HEK293 (cell line): ENCODE measurements at regions not wholly inside any gene's neighbourhood (a gene's known extent, or its start where the extent isn't known, plus 50 kb on each side); places are given as distances from the start of the nearest gene placed in this dataset.

Experiments
- CTCF ChIA-PET: fragments of 350-600 bp; formaldehyde crosslinking; extraction: SDS; loops from one replicate; lab custom pipeline; 2021; ENCODE audit warnings: antibody characterized with exemption; lab: Yijun Ruan, JAX
- POLR2A ChIA-PET: fragments of 300-600 bp; formaldehyde crosslinking; extraction: SDS; loops from one replicate; lab custom pipeline; 2020; ENCODE audit warnings: antibody characterized with exemption, inconsistent platforms; lab: Yijun Ruan, JAX
- H3K27ac ChIP-seq: fragments of 200-500 bp; sonication (Bioruptor generic); 2 replicates; pipeline ENCODE4 v1.5.1; 2014; ENCODE audit warnings: low read depth, low read length, control low read depth, inconsistent platforms; ENCODE audit errors: extremely low read depth
- H3K36me3 ChIP-seq, 2 experiments: fragments of 200-500 bp in 1 of 2; sonication (Bioruptor generic) in 1 of 2; 1 replicate in 1 of 2; 2 replicates in 1 of 2; pipeline ENCODE4 v1.5.1; 2014 to 2017; ENCODE audit warnings: inconsistent platforms in 2 of 2, low read length in 2 of 2; ENCODE audit not compliant: control insufficient read depth in 2 of 2, insufficient read depth in 1 of 2
- H3K4me1 ChIP-seq: fragments of 200-500 bp; sonication (Bioruptor generic); 2 replicates; pipeline ENCODE4 v1.5.1; 2014; ENCODE audit warnings: mild to moderate bottlenecking, low read length, inconsistent platforms; ENCODE audit not compliant: control insufficient read depth, insufficient read depth
- H3K4me3 ChIP-seq: 2 replicates; pipeline ENCODE4 v1.5.1; 2011; ENCODE audit warnings: low read depth, mild to moderate bottlenecking, control low read depth, low read length, moderate library complexity
- H3K9me3 ChIP-seq: fragments of 200-500 bp; sonication (Bioruptor generic); 2 replicates; pipeline ENCODE4 v1.5.1; 2014; ENCODE audit warnings: low read depth, low read length, inconsistent platforms; ENCODE audit not compliant: control insufficient read depth, insufficient read depth
- MEIS1 ChIP-seq: sonication (generic); formaldehyde crosslinking; IDR thresholded peaks from 2 replicates; pipeline ENCODE4 v1.8.1; 2022; ENCODE audit warnings: missing genetic modification reagents, mild to moderate bottlenecking, borderline replicate concordance
- MYNN ChIP-seq: fragments of 450-650 bp; formaldehyde crosslinking; IDR thresholded peaks from 2 replicates; pipeline ENCODE4 v1.5.1; 2016; ENCODE audit warnings: missing biosample characterization, missing genetic modification characterization, borderline replicate concordance
- SP2 ChIP-seq: fragments of 450-650 bp; formaldehyde crosslinking; IDR thresholded peaks from 2 replicates; pipeline ENCODE4 v1.5.1; 2016; ENCODE audit warnings: missing biosample characterization, missing genetic modification characterization
- SP7 ChIP-seq: fragments of 450-650 bp; formaldehyde crosslinking; IDR thresholded peaks from 2 replicates; pipeline ENCODE4 v1.5.1; 2016; ENCODE audit warnings: missing biosample characterization, missing genetic modification characterization
- ZBTB21 ChIP-seq: fragments of 450-650 bp; formaldehyde crosslinking; IDR thresholded peaks from 2 replicates; pipeline ENCODE4 v1.5.1; 2017; ENCODE audit warnings: missing biosample characterization, missing genetic modification characterization
- ZFP3 ChIP-seq: fragments of 450-650 bp; formaldehyde crosslinking; IDR thresholded peaks from 2 replicates; pipeline ENCODE4 v1.5.1; 2016; ENCODE audit warnings: low read depth, missing biosample characterization, missing genetic modification characterization
- ZNF114 ChIP-seq: fragments of 450-650 bp; formaldehyde crosslinking; IDR thresholded peaks from 2 replicates; pipeline ENCODE4 v1.5.0; 2017; ENCODE audit warnings: missing biosample characterization, missing genetic modification characterization
- ZNF157 ChIP-seq: fragments of 450-650 bp; formaldehyde crosslinking; IDR thresholded peaks from 2 replicates; pipeline ENCODE4 v1.5.1; 2016; ENCODE audit warnings: missing biosample characterization, missing genetic modification characterization
- ZNF335 ChIP-seq: fragments of 450-650 bp; formaldehyde crosslinking; conservative IDR thresholded peaks from 2 replicates; pipeline ENCODE4 v1.5.1; 2016; ENCODE audit warnings: missing biosample characterization, missing genetic modification characterization
- ZNF37A ChIP-seq: fragments of 450-650 bp; IDR thresholded peaks from 2 replicates; pipeline ENCODE4 v1.5.1; 2018; ENCODE audit warnings: missing biosample characterization, missing genetic modification characterization
- ZNF501 ChIP-seq: fragments of 450-650 bp; formaldehyde crosslinking; IDR thresholded peaks from 2 replicates; pipeline ENCODE4 v1.5.1; 2016; ENCODE audit warnings: missing biosample characterization, missing genetic modification characterization
- ZNF555 ChIP-seq: fragments of 450-650 bp; formaldehyde crosslinking; conservative IDR thresholded peaks from 2 replicates; pipeline ENCODE4 v1.5.1; 2017; ENCODE audit warnings: missing biosample characterization, mild to moderate bottlenecking, missing genetic modification characterization, inconsistent platforms
- ZNF629 ChIP-seq: fragments of 450-650 bp; formaldehyde crosslinking; IDR thresholded peaks from 2 replicates; pipeline ENCODE4 v1.5.1; 2017; ENCODE audit warnings: missing biosample characterization, missing genetic modification characterization
- ZNF768 ChIP-seq: fragments of 450-650 bp; formaldehyde crosslinking; IDR thresholded peaks from 2 replicates; pipeline ENCODE4 v1.5.1; 2018; ENCODE audit warnings: missing biosample characterization, mild to moderate bottlenecking, missing genetic modification characterization
- TF ChIP-seq, protein P1 (sequence below): fragments of 450-650 bp; formaldehyde crosslinking; IDR thresholded peaks from 2 replicates; pipeline ENCODE4 v1.5.1; 2016; ENCODE audit warnings: missing biosample characterization, missing genetic modification characterization, borderline replicate concordance
- TF ChIP-seq, protein P2 (sequence below): fragments of 450-650 bp; formaldehyde crosslinking; IDR thresholded peaks from 2 replicates; pipeline ENCODE4 v1.5.1; 2017; ENCODE audit warnings: missing biosample characterization, missing genetic modification characterization
- TF ChIP-seq, protein P3 (sequence below): fragments of 450-650 bp; formaldehyde crosslinking; IDR thresholded peaks from 2 replicates; pipeline ENCODE4 v1.5.1; 2016; ENCODE audit warnings: missing biosample characterization, missing genetic modification characterization
- TF ChIP-seq, protein P4 (sequence below): fragments of 450-650 bp; formaldehyde crosslinking; IDR thresholded peaks from 2 replicates; pipeline ENCODE4 v1.5.1; 2016; ENCODE audit warnings: missing biosample characterization, missing genetic modification characterization, low read depth
- TF ChIP-seq, protein P5 (sequence below): fragments of 450-650 bp; IDR thresholded peaks from 2 replicates; pipeline ENCODE4 v1.5.1; 2018; ENCODE audit warnings: missing biosample characterization, missing genetic modification characterization

DNA sequence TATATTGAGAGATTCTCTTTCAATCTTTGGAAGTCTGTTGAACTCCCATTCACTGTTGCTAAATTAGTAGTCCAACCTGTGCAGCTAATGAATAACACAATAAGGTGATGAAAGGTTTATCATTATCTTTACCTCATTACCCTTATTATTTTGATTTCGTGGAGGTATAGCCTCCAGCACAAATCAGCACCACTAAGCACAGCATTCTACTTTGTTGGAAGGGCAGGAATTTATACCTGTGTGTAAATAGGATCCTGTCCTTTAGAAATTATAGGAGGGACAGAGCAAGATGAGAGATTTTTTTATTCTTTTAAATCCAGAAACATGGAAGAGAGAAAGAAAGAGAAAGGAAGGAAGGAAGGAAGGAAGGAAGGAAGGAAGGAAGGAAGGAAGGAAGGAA is 454.1 kb downstream of the PDGFC start (continued):
- TF ChIP-seq, protein P1, sequence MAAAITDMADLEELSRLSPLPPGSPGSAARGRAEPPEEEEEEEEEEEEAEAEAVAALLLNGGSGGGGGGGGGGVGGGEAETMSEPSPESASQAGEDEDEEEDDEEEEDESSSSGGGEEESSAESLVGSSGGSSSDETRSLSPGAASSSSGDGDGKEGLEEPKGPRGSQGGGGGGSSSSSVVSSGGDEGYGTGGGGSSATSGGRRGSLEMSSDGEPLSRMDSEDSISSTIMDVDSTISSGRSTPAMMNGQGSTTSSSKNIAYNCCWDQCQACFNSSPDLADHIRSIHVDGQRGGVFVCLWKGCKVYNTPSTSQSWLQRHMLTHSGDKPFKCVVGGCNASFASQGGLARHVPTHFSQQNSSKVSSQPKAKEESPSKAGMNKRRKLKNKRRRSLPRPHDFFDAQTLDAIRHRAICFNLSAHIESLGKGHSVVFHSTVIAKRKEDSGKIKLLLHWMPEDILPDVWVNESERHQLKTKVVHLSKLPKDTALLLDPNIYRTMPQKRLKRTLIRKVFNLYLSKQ = no peak
- TF ChIP-seq ZNF37A (tag by site-specific recombination) = no peak
- TF ChIP-seq ZFP3 = no peak
- TF ChIP-seq MYNN (tag by site-specific recombination) = no peak

DNA sequence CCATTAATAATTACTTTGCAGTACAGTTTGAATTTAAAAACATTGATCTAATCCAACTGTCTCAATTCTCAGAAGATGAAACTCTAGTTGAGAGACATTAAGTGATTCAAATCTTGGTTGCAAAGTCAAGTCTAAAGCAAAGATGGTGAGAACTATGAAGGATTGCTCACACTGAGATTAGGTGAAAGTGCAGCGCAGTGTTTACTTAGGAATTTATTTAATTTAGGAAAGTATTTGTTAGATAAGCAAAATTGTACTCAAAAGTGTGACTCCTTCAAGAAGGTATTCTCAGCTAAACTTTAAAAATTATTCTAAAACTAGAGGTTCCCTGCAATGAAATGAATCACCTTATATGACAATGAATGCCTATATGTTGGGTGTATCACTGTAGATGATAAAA is 454.9 kb downstream of the PDGFC start:
- ChIA-PET CTCF (interaction anchor here (0.5 to 0.7 kb wide), 2 partner anchors 143 to 158 kb away, joined by 4 to 5 read pairs; no protein-coding TSS in a partner anchor), POLR2A (no interaction called here)
- Histone ChIP-seq H3K36me3 (no peaks in the 10 kb centered on the region), H3K27ac (no peak overlapping the region), H3K4me1 (no peaks in the 10 kb centered on the region), H3K4me3 (no peak overlapping the region), H3K9me3 (no peaks in the 10 kb centered on the region)
- TF ChIP-seq, protein P2, sequence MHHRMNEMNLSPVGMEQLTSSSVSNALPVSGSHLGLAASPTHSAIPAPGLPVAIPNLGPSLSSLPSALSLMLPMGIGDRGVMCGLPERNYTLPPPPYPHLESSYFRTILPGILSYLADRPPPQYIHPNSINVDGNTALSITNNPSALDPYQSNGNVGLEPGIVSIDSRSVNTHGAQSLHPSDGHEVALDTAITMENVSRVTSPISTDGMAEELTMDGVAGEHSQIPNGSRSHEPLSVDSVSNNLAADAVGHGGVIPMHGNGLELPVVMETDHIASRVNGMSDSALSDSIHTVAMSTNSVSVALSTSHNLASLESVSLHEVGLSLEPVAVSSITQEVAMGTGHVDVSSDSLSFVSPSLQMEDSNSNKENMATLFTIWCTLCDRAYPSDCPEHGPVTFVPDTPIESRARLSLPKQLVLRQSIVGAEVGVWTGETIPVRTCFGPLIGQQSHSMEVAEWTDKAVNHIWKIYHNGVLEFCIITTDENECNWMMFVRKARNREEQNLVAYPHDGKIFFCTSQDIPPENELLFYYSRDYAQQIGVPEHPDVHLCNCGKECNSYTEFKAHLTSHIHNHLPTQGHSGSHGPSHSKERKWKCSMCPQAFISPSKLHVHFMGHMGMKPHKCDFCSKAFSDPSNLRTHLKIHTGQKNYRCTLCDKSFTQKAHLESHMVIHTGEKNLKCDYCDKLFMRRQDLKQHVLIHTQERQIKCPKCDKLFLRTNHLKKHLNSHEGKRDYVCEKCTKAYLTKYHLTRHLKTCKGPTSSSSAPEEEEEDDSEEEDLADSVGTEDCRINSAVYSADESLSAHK (tag by site-specific recombination) = no peak
- TF ChIP-seq ZNF768 (tag by site-specific recombination) (no peak), ZNF501 (tag by site-specific recombination) (no peak), ZNF335 (tag by site-specific recombination) (no peak), MEIS1 (CRISPR knock-in tag) (no peak), SP7 (tag by site-specific recombination) (no peak), SP2 (tag by site-specific recombination) (no peak), ZNF157 (tag by site-specific recombination) (no peak)
- TF ChIP-seq, protein P3, sequence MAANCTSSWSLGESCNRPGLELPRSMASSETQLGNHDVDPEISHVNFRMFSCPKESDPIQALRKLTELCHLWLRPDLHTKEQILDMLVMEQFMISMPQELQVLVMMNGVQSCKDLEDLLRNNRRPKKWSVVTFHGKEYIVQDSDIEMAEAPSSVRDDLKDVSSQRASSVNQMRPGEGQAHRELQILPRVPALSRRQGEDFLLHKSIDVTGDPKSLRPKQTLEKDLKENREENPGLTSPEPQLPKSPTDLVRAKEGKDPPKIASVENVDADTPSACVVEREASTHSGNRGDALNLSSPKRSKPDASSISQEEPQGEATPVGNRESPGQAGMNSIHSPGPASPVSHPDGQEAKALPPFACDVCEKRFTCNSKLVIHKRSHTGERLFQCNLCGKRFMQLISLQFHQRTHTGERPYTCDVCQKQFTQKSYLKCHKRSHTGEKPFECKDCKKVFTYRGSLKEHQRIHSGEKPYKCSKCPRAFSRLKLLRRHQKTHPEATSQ (tag by site-specific recombination) = no peak

DNA sequence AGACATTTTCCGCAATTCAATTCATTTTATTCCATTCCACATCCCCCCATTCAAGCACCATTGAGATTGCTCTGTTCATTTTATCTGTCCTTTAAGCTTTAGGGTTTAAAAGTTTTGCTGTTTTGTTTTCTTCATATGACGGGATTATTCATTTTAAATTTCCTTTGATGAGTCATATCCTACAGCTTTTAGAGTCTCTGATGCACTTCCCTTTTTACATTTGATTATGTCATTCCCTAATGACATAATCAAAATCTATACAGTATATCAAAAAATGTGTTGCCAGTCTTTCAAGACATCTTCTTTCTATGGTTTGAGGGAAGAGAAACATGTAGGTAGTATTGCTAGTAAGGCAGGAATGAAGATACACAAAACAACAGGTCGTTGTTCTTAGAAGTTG is 456.3 kb downstream of the PDGFC start:
- H3K36me3 ChIP-seq = no peaks in the 10 kb centered on the region
- ChIA-PET CTCF (interaction anchor here (0.7 kb wide), 1 partner anchor 50 kb away, joined by 3 read pairs; no protein-coding TSS in a partner anchor), POLR2A (no interaction called here)
- no peaks in the 10 kb centered on the region for H3K9me3 ChIP-seq
- TF ChIP-seq ZNF629 (tag by site-specific recombination) (0 out of 2 replicates have a peak, but pooled peaks have one; percentile 27), ZNF555 (tag by site-specific recombination) (no peak), ZNF501 (tag by site-specific recombination) (no peak), ZBTB21 (tag by site-specific recombination) (peak; percentile 54; the same call in 1 of the 2 replicates), ZNF114 (tag by site-specific recombination) (no peak), ZNF157 (tag by site-specific recombination) (no peak)
- TF ChIP-seq, protein P4, sequence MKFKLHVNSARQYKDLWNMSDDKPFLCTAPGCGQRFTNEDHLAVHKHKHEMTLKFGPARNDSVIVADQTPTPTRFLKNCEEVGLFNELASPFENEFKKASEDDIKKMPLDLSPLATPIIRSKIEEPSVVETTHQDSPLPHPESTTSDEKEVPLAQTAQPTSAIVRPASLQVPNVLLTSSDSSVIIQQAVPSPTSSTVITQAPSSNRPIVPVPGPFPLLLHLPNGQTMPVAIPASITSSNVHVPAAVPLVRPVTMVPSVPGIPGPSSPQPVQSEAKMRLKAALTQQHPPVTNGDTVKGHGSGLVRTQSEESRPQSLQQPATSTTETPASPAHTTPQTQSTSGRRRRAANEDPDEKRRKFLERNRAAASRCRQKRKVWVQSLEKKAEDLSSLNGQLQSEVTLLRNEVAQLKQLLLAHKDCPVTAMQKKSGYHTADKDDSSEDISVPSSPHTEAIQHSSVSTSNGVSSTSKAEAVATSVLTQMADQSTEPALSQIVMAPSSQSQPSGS (tag by site-specific recombination) = peak; percentile 67; the same call in 1 of the 2 replicates
- TF ChIP-seq, protein P5, sequence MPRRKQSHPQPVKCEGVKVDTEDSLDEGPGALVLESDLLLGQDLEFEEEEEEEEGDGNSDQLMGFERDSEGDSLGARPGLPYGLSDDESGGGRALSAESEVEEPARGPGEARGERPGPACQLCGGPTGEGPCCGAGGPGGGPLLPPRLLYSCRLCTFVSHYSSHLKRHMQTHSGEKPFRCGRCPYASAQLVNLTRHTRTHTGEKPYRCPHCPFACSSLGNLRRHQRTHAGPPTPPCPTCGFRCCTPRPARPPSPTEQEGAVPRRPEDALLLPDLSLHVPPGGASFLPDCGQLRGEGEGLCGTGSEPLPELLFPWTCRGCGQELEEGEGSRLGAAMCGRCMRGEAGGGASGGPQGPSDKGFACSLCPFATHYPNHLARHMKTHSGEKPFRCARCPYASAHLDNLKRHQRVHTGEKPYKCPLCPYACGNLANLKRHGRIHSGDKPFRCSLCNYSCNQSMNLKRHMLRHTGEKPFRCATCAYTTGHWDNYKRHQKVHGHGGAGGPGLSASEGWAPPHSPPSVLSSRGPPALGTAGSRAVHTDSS (tag by site-specific recombination) = no peak
- no peak overlapping the region for H3K4me3 ChIP-seq
- H3K4me1 ChIP-seq = no peaks in the 10 kb centered on the region
- no peak overlapping the region for H3K27ac ChIP-seq
